ENCODE measurements at regions not wholly inside any gene's neighbourhood (a gene's known extent, or its start where the extent isn't known, plus 50 kb on each side); places are given as distances from the start of the nearest gene placed in this dataset.

- TF ChIP-seq YY1 (IDR thresholded peaks at IDR 0.05; ENCODE audit: insufficient read depth, insufficient read length) (no peak), SUZ12 (IDR thresholded peaks at IDR 0.05; ENCODE audit: extremely low read depth, insufficient read depth, insufficient read length) (no peak), ZNF274 (IDR thresholded peaks at IDR 0.05; ENCODE audit: low read depth, low read length) (no peak)
Measured at GRCh38 chr20:55746723-55747122, 258.6 kb downstream of the CBLN4 start.
